Right lobe of liver (tissue), 6 donors: ENCODE measurements at regions not wholly inside any gene's neighbourhood (a gene's known extent, or its start where the extent isn't known, plus 50 kb on each side); places are given as distances from the start of the nearest gene placed in this dataset.

Experiments used
- ATAC-seq, 4 donors: fragments of 200-7000 bp; cut with Tn5 transposase; one replicate each; pipeline ENCODE4 v1.9.1; 2020; ENCODE audit warnings: mild to moderate bottlenecking in 4 of 4, moderate library complexity in 4 of 4
- DNase-seq, 3 donors: peaks; one replicate each; pipeline ENCODE4 v3.0.0-alpha.2; 2020
- H3K27ac ChIP-seq, 3 donors: fragments of 200-600 bp; one replicate each; pipeline ENCODE4 v1.8.0; 2022
- H3K27me3 ChIP-seq, 2 donors: fragments of 200-600 bp; one replicate each; pipeline ENCODE4 v1.8.0; 2022
- H3K36me3 ChIP-seq, 4 donors: fragments of 200-600 bp; sonication (generic) in 1 of 4; one replicate each; pipeline versions ENCODE4 v1.5.1 to v1.8.0; 2017 to 2022; ENCODE audit warnings: control low read depth in 1 of 4
- H3K4me1 ChIP-seq, 4 donors: fragments of 200-600 bp; sonication (generic) in 1 of 4; one replicate each; pipeline versions ENCODE4 v1.5.1 to v1.8.0; 2017 to 2022; ENCODE audit warnings: control low read depth in 1 of 4
- H3K4me3 ChIP-seq, 3 donors: fragments of 200-600 bp; one replicate each; pipeline ENCODE4 v1.8.0; 2022
- H3K9me3 ChIP-seq, 4 donors: fragments of 200-600 bp; sonication (generic) in 1 of 4; one replicate each; pipeline versions ENCODE4 v1.5.1 to v1.8.0; 2017 to 2022; ENCODE audit warnings: control low read depth in 1 of 4
- CTCF ChIP-seq, 4 donors: fragments of 200-600 bp in 3 of 4; fragments of 450-650 bp in 1 of 4; IDR thresholded peaks; one replicate each; pipeline versions ENCODE4 v1.5.1 to v1.8.0; 2016 to 2022; ENCODE audit warnings: antibody characterized with exemption in 4 of 4, mild to moderate bottlenecking in 2 of 4
- POLR2A ChIP-seq: fragments of 450-650 bp; IDR thresholded peaks from one replicate; pipeline ENCODE4 v1.6.1; 2017; ENCODE audit warnings: antibody characterized with exemption, mild to moderate bottlenecking
- WGBS: methylation state at CpG from one replicate; pipeline ENCODE4 v1.1.6; 2018; ENCODE audit warnings: low coverage, low lambda C conversion rate; ENCODE audit not compliant: insufficient coverage; ENCODE audit errors: missing lambda C conversion rate; 5-methylcytosine and 5-hydroxymethylcytosine counted together
- intact Hi-C, 2 donors: fragments of 100-400 bp; cut with DNase I; formaldehyde crosslinking; loops; one replicate each; pipeline versions ENCODE4 v1.11.2 to v1.14.1; 2022
- donor health status: DM: no; HTN: yes; CAD: no.
- donor health status: DM: no; HTN: no; CAD: no.
- donor health status: DM: no; HTN: no; CAD: no.
- donor health status: DM: no; HTN: yes; CAD: no.
- donor health status: DM: no; HTN: yes; CAD: no.

GRCh38 chr19:31946491-31946890 lies 398.9 kb upstream of the ZNF507 start:
- ATAC-seq, result no peak
- H3K36me3 ChIP-seq, result no peaks in the 10 kb centered on the region
- intact Hi-C loops, result no loop called here

GRCh38 chr19:31947436-31948115 lies 397.8 kb upstream of the ZNF507 start:
- TF ChIP-seq POLR2A, result no peak
- TF ChIP-seq CTCF (IDR thresholded peaks at IDR 0.05), result no peak
- no peaks in the 10 kb centered on the region for H3K9me3 ChIP-seq
- WGBS, result 43% methylated on average over 16 of the region's 17 CpGs
- no peaks in the 10 kb centered on the region for H3K4me1 ChIP-seq
- H3K27me3 ChIP-seq, result no peaks in the 10 kb centered on the region
- H3K4me3 ChIP-seq, result no peak overlapping the region
- H3K27ac ChIP-seq, result no peak overlapping the region
- no peak for DNase-seq
- no peak for ATAC-seq
- intact Hi-C loops, result no loop called here
- H3K36me3 ChIP-seq, result no peaks in the 10 kb centered on the region

More at GRCh38 chr19:31946491-31946890, 398.9 kb upstream of the ZNF507 start:
- Histone ChIP-seq H3K4me1 (no peaks in the 10 kb centered on the region), H3K9me3 (no peaks in the 10 kb centered on the region), H3K27ac (no peak overlapping the region), H3K4me3 (no peak overlapping the region), H3K27me3 (no peaks in the 10 kb centered on the region)
- no CpG with 5 or more reads among the region's 4 CpGs for WGBS
- no peak for TF ChIP-seq POLR2A
- no peak for TF ChIP-seq CTCF (IDR thresholded peaks at IDR 0.05)
- DNase-seq, result no peak

- Histone ChIP-seq H3K27ac (no peak overlapping the region), H3K9me3 (no peaks in the 10 kb centered on the region), H3K27me3 (no peaks in the 10 kb centered on the region), H3K4me3 (no peak overlapping the region), H3K36me3 (no peaks in the 10 kb centered on the region), H3K4me1 (no peaks in the 10 kb centered on the region)
- ATAC-seq, result no peak
- no peak for DNase-seq
- intact Hi-C loops, result no loop called here
- WGBS, result 47% methylated on average over 1 of the region's 1 CpG
- TF ChIP-seq CTCF (IDR thresholded peaks at IDR 0.05) (no peak), POLR2A (no peak)
Observed at GRCh38 chr19:31952693-31953092, 392.7 kb upstream of the ZNF507 start.

GRCh38 chr19:31955061-31955460 lies 390.3 kb upstream of the ZNF507 start:
- no peak overlapping the region for H3K4me3 ChIP-seq
- H3K27ac ChIP-seq, result no peak overlapping the region
- H3K4me1 ChIP-seq, result no peaks in the 10 kb centered on the region
- ATAC-seq (no peak), DNase-seq (no peak)
- intact Hi-C loops, result no loop called here
- H3K9me3 ChIP-seq, result no peaks in the 10 kb centered on the region
- H3K27me3 ChIP-seq, result no peaks in the 10 kb centered on the region
- TF ChIP-seq CTCF (IDR thresholded peaks at IDR 0.05) (no peak), POLR2A (no peak)
- no peaks in the 10 kb centered on the region for H3K36me3 ChIP-seq
- 64% methylated on average over 3 of the region's 3 CpGs for WGBS

GRCh38 chr19:31955884-31956283 lies 389.5 kb upstream of the ZNF507 start:
- no peaks in the 10 kb centered on the region for H3K9me3 ChIP-seq
- no peaks in the 10 kb centered on the region for H3K27me3 ChIP-seq
- intact Hi-C loops, result no loop called here
- H3K27ac ChIP-seq, result no peak overlapping the region
- H3K4me1 ChIP-seq, result no peaks in the 10 kb centered on the region
- ATAC-seq, result no peak
- no peaks in the 10 kb centered on the region for H3K36me3 ChIP-seq
- H3K4me3 ChIP-seq, result no peak overlapping the region
- TF ChIP-seq CTCF (IDR thresholded peaks at IDR 0.05) (no peak), POLR2A (no peak)
- WGBS, result 75% methylated on average over 6 of the region's 6 CpGs
- DNase-seq, result no peak
